ENCODE measurements at regions not wholly inside any gene's neighbourhood (a gene's known extent, or its start where the extent isn't known, plus 50 kb on each side); places are given as distances from the start of the nearest gene placed in this dataset.

- TF ChIP-seq ZBTB33 (IDR thresholded peaks at IDR 0.05): no peak
- no peak for TF ChIP-seq NFYA (IDR thresholded peaks at IDR 0.05; ENCODE audit: borderline replicate concordance, low read depth, low read length)
- no peak for TF ChIP-seq EGR1 (IDR thresholded peaks at IDR 0.05; ENCODE audit: borderline replicate concordance in 1 of 2, low read depth in 2 of 2, low read length in 2 of 2)
- no peak for TF ChIP-seq ESRRA (IDR thresholded peaks at IDR 0.05; ENCODE audit: low read length)
- TF ChIP-seq, protein P1, sequence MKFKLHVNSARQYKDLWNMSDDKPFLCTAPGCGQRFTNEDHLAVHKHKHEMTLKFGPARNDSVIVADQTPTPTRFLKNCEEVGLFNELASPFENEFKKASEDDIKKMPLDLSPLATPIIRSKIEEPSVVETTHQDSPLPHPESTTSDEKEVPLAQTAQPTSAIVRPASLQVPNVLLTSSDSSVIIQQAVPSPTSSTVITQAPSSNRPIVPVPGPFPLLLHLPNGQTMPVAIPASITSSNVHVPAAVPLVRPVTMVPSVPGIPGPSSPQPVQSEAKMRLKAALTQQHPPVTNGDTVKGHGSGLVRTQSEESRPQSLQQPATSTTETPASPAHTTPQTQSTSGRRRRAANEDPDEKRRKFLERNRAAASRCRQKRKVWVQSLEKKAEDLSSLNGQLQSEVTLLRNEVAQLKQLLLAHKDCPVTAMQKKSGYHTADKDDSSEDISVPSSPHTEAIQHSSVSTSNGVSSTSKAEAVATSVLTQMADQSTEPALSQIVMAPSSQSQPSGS (IDR thresholded peaks at IDR 0.05; ENCODE audit: low read length): no peak
- TF ChIP-seq ZSCAN29 (IDR thresholded peaks at IDR 0.05): no peak
- TF ChIP-seq NRF1 (conservative IDR thresholded peaks at IDR 0.05; ENCODE audit: low read depth, low read length): no peak
- no peak for TF ChIP-seq BACH1 (IDR thresholded peaks at IDR 0.05; ENCODE audit: borderline replicate concordance)
- TF ChIP-seq, protein P2, sequence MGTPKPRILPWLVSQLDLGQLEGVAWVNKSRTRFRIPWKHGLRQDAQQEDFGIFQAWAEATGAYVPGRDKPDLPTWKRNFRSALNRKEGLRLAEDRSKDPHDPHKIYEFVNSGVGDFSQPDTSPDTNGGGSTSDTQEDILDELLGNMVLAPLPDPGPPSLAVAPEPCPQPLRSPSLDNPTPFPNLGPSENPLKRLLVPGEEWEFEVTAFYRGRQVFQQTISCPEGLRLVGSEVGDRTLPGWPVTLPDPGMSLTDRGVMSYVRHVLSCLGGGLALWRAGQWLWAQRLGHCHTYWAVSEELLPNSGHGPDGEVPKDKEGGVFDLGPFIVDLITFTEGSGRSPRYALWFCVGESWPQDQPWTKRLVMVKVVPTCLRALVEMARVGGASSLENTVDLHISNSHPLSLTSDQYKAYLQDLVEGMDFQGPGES (IDR thresholded peaks at IDR 0.05): no peak
- TF ChIP-seq MYC (IDR thresholded peaks at IDR 0.05; ENCODE audit: insufficient read depth, insufficient read length, insufficient replicate concordance, low read length, severe bottlenecking): no peak
- no peak for TF ChIP-seq MXI1 (IDR thresholded peaks at IDR 0.05; ENCODE audit: low read depth, low read length)
- TF ChIP-seq CEBPB (IDR thresholded peaks at IDR 0.05; ENCODE audit: borderline replicate concordance in 1 of 2, low read depth in 2 of 2, low read length in 2 of 2): no peak
- no peak for TF ChIP-seq CREM (IDR thresholded peaks at IDR 0.05; ENCODE audit: low read depth)
- TF ChIP-seq PBX3 (IDR thresholded peaks at IDR 0.05; ENCODE audit: insufficient replicate concordance, low read depth, low read length): no peak
- TF ChIP-seq, protein P3, sequence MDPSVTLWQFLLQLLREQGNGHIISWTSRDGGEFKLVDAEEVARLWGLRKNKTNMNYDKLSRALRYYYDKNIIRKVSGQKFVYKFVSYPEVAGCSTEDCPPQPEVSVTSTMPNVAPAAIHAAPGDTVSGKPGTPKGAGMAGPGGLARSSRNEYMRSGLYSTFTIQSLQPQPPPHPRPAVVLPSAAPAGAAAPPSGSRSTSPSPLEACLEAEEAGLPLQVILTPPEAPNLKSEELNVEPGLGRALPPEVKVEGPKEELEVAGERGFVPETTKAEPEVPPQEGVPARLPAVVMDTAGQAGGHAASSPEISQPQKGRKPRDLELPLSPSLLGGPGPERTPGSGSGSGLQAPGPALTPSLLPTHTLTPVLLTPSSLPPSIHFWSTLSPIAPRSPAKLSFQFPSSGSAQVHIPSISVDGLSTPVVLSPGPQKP (IDR thresholded peaks at IDR 0.05; ENCODE audit: low read depth, low read length): no peak
These were observed 135.3 kb downstream of the UTP18 start (continued) for GRCh38 chr17:51395621-51396020.

Data from GM12878 (cell line).